ENCODE measurements at regions not wholly inside any gene's neighbourhood (a gene's known extent, or its start where the extent isn't known, plus 50 kb on each side); places are given as distances from the start of the nearest gene placed in this dataset.

- intact Hi-C loops (cut with DNase I; ENCODE audit: low total_unique reads), result no loop called here
- no peak for DNase-seq
- TF ChIP-seq CTCF (IDR thresholded peaks at IDR 0.05), result no peak
- Histone ChIP-seq H3K27me3 (no peaks in the 10 kb centered on the region), H3K27ac (no peak overlapping the region), H3K4me3 (no peak overlapping the region), H3K9me3 (no peaks in the 10 kb centered on the region), H3K36me3 (no peaks in the 10 kb centered on the region), H3K4me1 (no peaks in the 10 kb centered on the region)
Observed at GRCh38 chr18:67682516-67682915, 166.0 kb upstream of the DSEL start.

GRCh38 chr18:67677489-67677888 lies 161.0 kb upstream of the DSEL start:
- TF ChIP-seq CTCF (IDR thresholded peaks at IDR 0.05), result no peak
- H3K9me3 ChIP-seq, result no peaks in the 10 kb centered on the region
- no peaks in the 10 kb centered on the region for H3K27me3 ChIP-seq
- H3K4me3 ChIP-seq, result no peak overlapping the region
- H3K27ac ChIP-seq, result no peak overlapping the region
- H3K36me3 ChIP-seq, result no peaks in the 10 kb centered on the region
- no peak for DNase-seq
- no peaks in the 10 kb centered on the region for H3K4me1 ChIP-seq
- intact Hi-C loops (cut with DNase I; ENCODE audit: low total_unique reads), result no loop called here

- Histone ChIP-seq H3K27ac (no peak overlapping the region), H3K27me3 (no peaks in the 10 kb centered on the region), H3K36me3 (no peaks in the 10 kb centered on the region), H3K9me3 (no peaks in the 10 kb centered on the region), H3K4me1 (no peaks in the 10 kb centered on the region), H3K4me3 (no peak overlapping the region)
- TF ChIP-seq CTCF (IDR thresholded peaks at IDR 0.05), result no peak
- no peak for DNase-seq
- intact Hi-C loops (cut with DNase I; ENCODE audit: low total_unique reads), result no loop called here
Observed at GRCh38 chr18:67672716-67673115, 156.2 kb upstream of the DSEL start.

GRCh38 chr18:67672155-67672554 lies 155.6 kb upstream of the DSEL start:
- intact Hi-C loops (cut with DNase I; ENCODE audit: low total_unique reads), result no loop called here

GRCh38 chr18:67670024-67670543 lies 153.6 kb upstream of the DSEL start:
- Histone ChIP-seq H3K27me3 (no peaks in the 10 kb centered on the region), H3K27ac (no peak overlapping the region), H3K4me3 (no peak overlapping the region), H3K9me3 (no peaks in the 10 kb centered on the region), H3K36me3 (no peaks in the 10 kb centered on the region), H3K4me1 (no peaks in the 10 kb centered on the region)
- no peak for TF ChIP-seq CTCF (IDR thresholded peaks at IDR 0.05)
- DNase-seq, result no peak
- intact Hi-C loops (cut with DNase I; ENCODE audit: low total_unique reads), result no loop called here

More at GRCh38 chr18:67672155-67672554, 155.6 kb upstream of the DSEL start:
- no peak for DNase-seq
- H3K4me1 ChIP-seq, result no peaks in the 10 kb centered on the region
- TF ChIP-seq CTCF (IDR thresholded peaks at IDR 0.05), result no peak
- no peaks in the 10 kb centered on the region for H3K9me3 ChIP-seq
- H3K27me3 ChIP-seq, result no peaks in the 10 kb centered on the region
- no peaks in the 10 kb centered on the region for H3K36me3 ChIP-seq
- no peak overlapping the region for H3K4me3 ChIP-seq
- H3K27ac ChIP-seq, result no peak overlapping the region

- DNase-seq, result no peak
- Histone ChIP-seq H3K36me3 (no peaks in the 10 kb centered on the region), H3K27ac (no peak overlapping the region), H3K4me3 (no peak overlapping the region), H3K4me1 (no peaks in the 10 kb centered on the region), H3K9me3 (no peaks in the 10 kb centered on the region), H3K27me3 (no peaks in the 10 kb centered on the region)
- no peak for TF ChIP-seq CTCF (IDR thresholded peaks at IDR 0.05)
- intact Hi-C loops (cut with DNase I; ENCODE audit: low total_unique reads), result no loop called here
Observed at GRCh38 chr18:67665266-67665665, 148.7 kb upstream of the DSEL start.
